HG02798 (cell line): ENCODE measurements at regions not wholly inside any gene's neighbourhood (a gene's known extent, or its start where the extent isn't known, plus 50 kb on each side); places are given as distances from the start of the nearest gene placed in this dataset.

Source experiments
- ATAC-seq: cut with Tn5 transposase; IDR thresholded peaks from one replicate; pipeline ENCODE4 v1.9.1; 2021; ENCODE audit warnings: mild to moderate bottlenecking; ENCODE audit not compliant: unreplicated experiment, poor library complexity

DNA sequence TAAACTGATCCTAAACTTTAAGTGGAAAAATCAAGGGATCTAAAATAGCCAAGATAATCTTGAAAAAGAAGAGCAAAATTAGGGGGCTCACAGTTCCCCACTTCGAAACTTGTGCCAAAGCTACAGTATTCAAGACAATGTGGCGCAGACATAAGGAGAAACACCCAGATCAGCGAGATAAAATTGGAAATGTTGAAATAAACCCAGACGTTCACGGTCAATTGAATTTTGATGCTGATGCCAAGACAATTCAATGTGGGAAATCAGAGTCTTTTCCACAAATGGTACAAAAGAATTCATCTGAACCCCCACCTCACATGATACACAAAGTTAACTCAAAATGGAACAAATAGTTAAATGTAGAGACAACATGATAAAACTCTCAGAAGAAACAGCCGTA is 601.6 kb downstream of the BRD1 start:
- no peak for ATAC-seq

GRCh38 chr22:49224243-49224642 is 603.4 kb downstream of the BRD1 start:
- no peak for ATAC-seq

DNA sequence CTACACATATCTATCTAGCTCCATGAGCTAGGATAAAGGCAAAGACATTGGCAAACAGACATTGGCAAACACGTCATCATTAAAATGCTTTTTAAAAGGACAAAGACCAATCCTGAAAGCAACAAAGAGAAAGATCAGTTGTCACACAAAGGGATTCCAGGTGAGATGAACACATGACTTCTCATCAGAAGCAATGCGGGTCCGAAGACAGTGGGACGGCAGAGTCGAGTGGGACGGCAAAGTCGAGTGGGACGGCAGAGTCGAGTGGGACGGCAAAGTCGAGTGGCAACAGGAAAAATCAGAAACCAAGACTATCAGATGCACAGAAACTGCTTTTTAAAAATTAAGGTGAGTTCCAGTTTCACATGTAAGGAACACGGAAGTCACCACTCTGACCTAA is 609.5 kb downstream of the BRD1 start:
- ATAC-seq: no peak

GRCh38 chr22:49216579-49216978 is 611.1 kb downstream of the BRD1 start:
- ATAC-seq: no peak

- no peak for ATAC-seq
Measured at GRCh38 chr22:49215840-49216239, 611.8 kb downstream of the BRD1 start.

- ATAC-seq: no peak
Measured at GRCh38 chr22:49214976-49215375, 612.7 kb downstream of the BRD1 start.

DNA sequence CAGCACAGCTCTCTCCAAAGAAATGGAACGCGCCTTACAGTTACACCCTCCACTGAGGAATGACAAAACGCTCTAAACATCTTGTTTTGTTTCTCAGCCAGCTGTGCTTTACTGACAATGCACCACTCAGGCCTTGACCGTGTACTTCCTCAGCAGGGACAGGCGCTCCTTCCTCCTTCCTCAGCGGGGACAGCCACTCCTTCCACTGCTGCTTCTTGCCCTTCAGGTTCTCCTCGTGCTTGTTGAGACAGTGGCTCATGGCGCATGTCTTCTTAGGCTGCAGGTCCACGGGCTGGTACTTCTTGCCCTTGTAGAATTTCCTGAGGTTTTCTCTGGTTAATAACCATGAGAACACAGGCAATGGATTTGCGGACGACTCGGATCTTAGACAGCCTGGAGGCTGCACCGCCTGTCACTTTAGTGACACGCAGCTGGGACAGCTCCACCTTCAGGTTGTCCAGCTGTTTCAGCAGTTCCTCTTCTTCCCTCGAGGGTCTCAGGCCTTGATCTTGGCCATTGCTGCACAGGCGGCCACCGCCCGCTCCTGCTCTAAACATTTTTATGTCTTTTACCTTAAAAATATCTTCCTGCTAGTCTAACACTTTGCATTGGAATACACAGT is 613.8 kb downstream of the BRD1 start:
- no peak for ATAC-seq

DNA sequence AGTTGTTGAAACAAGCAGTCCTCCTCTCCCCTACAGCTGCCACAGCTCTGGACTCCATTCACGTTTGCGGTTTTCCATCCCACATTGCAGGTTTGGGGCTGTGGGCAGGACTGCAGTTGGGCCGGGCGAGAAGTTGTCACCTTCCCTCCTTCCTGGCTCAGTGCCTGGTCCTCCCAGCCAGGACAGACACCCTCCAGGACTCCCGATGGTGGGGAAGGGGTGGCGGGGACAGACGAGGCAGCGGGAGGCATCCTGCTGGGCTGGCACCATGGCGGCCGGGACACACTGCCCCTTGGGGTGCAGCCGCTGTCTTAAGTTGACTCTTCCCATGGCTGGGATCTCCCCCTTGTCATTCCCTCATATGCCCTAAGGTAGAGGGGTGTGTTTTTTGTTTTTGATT is 615.2 kb downstream of the BRD1 start:
- ATAC-seq: no peak

GRCh38 chr22:49212002-49212401 is 615.7 kb downstream of the BRD1 start:
- no peak for ATAC-seq

DNA sequence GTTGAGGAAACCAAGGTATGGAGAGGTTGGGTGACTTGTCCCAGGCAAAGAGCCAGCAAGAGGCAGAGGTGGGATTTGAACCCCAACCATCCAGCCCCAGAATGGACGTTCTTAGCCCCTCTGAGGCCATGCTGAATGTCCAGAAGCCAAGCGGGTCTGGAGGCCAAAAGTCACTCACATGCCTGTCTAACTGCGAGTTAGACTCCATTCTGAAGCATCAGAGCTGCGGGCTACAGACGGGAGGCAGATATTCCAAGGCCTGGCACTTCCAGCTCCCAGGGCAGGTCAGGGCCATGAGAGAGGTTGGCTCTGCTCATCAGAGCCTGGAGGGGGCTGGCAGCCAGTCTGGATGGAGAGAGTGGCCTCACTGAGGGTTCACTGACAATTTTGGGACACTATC is 616.5 kb downstream of the BRD1 start:
- no peak for ATAC-seq

DNA sequence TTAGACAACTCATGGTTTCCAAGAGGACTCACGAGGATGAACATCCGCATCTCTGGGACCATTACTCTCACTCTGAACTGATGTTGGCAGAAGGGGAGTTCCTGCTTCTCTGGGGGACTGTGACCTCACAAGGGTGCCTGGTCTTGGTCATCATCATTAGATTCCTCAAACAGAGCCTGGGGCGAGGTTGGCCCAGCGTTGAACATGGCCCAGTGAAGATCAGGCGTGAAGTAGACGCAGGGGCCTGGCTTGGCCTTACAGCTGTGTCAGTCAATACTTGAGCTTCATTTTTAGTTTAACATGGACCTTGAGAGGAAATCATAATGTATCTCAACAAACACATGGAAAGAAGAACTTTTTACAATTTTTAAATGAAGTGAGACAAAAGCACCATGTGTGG is 617.1 kb downstream of the BRD1 start:
- no peak for ATAC-seq

- ATAC-seq: no peak
Measured at GRCh38 chr22:49209452-49210195, 618.0 kb downstream of the BRD1 start.

DNA sequence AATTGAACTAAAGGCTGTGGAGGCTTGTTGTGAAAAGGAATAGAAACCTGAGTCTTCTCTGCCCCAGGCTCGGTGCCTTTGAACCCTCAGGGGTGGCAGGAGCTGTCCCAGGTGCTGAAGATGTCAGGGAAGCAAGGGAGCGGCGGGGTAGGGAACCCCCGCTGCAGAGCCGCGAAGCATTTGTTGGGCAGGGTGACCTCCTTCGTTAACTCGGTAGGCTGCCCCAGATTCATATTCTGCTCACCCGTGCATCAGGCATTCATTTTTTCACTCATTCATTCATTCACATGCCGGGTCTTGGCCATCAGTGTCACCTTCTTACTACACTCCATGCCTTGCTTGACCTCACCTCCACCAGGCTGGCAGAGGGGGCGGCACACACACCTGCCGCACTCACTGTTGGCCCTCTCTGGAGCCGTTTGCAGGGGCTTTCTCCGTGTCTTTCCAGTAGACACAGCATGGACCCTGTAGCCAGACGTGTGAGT is 618.9 kb downstream of the BRD1 start:
- no peak for ATAC-seq

DNA sequence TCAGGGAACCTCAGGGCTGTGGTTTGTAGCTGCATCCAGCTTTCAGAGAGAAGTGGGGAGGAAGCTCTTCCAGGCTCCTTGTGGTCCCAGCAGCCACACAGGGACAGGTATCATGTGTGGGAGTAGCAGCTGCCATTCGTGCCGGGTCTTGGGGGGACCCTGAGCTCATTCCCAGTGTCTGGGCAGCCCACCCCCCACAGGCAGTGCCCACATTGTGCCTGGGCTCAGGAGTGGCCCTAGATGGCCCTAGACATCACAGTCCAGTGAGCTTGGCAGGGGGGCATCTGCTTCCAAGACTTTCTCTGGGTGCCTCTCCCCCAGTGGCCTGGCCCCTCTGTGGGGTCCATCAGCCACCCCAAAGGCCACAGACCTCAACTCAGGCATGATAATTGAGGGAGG is 619.7 kb downstream of the BRD1 start:
- no peak for ATAC-seq

GRCh38 chr22:49207008-49208003 is 620.4 kb downstream of the BRD1 start:
- ATAC-seq: no peak

GRCh38 chr22:49206281-49206680 is 621.4 kb downstream of the BRD1 start:
- ATAC-seq: no peak

DNA sequence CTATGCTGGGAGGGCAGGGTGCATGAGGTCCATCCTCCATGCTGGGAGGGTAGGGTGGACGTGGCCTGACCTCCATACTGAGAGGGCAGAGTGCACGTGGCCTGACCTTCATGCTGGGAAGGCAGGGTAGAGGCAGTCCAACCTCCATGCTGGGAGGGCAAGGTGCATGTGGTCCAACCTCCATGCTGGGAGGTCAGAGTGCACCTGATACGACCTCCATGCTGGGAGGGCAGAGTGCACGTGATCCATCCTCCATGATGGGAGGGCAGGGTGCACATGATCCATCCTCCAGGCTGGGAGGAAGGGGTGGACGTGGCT is 622.2 kb downstream of the BRD1 start:
- no peak for ATAC-seq

DNA sequence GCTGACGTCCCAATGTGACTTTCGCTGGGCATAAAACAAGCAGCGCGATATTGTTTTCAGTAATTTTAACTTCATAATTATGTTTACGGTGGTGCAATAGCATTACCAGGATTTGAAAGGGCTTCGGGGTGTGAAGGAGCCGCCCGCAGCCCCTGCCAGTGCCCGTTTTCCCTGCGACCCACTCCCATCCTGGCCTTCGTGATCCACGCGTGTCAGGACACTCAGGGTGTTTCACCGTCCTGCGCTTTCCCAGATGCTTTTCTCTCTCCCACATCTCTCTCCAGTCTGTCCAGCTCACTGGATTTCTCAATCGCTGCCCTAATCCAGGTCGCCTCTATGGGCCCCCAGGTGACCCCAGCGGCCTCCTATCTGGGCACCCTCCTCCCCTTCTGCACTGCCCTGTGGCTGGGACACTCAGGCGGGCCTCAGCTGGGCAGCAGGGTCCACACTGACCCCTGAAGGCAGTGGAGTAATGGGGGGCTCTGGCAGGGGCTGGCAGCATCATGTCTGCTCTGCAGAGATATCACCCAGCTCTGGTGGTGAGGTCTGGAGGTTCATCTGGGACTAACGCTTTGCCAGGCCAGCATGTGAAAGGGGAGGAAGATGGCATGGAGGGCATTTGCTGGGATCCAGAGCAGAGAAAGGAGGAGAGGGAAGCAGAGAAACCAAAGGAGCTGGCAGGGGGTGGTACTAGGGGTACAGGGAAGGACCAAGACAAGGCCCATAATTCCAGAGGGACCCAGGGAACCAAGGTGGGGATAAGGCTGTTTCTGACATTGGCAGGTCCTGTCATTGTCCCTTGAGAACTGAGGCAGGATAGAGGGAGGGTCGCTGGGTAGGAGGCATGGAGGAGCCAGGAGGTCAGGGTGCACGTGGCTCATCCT is 622.8 kb downstream of the BRD1 start:
- ATAC-seq: no peak

DNA sequence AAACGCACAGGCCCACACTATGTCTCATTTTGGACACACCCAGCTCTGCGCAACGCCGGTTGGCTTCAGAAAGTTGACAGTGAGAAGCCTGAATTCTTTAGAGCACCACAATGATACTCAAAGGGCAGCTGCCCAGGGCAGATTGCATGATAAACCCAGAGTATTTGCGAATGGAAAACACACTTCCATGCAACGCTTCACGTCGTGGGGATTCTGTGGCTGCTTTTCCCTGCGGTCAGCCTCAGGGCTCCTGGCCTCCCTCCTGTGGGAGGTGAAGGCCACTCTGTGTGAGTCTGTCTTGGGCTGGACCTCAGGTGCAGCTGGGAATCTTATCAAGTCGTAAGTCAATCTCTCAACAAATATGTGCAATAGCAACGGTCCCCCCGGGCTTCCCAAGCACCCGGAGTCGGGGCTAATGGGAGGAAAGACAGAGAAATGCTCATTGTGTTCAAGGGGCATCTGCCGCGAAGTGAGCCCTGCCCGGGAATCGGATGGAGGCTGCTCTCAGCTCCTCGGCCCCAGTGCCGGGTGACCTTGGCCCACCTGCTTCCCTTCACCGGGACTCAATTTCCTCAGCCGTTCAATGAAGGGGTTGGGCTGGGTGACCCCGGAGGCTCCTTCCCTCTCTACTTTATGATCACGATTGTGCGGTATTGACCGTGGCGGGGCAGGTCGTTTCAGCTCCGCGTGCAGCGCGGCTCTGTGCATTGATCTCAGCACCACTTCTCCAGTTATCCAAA is 623.6 kb downstream of the BRD1 start:
- no peak for ATAC-seq
